Body of pancreas (tissue), 4 donors: ENCODE measurements at regions not wholly inside any gene's neighbourhood (a gene's known extent, or its start where the extent isn't known, plus 50 kb on each side); places are given as distances from the start of the nearest gene placed in this dataset.

ENCODE experiments used
- ATAC-seq: fragments of 150-250 bp; one replicate; pipeline ENCODE4 v1.9.1; 2016
- DNase-seq, 4 donors: peaks; one replicate each; pipeline ENCODE4 v3.0.0-alpha.2; 2019
- H3K27ac ChIP-seq, 4 donors: fragments of 200-600 bp; sonication (generic); 1 replicate in 3 of 4; 2 replicates in 1 of 4; pipeline versions ENCODE4 v1.5.1 to v1.6.1; 2016 to 2019; ENCODE audit warnings: mild to moderate bottlenecking in 1 of 4, mixed read lengths in 1 of 4, moderate library complexity in 1 of 4
- H3K27me3 ChIP-seq, 2 donors: fragments of 200-600 bp; sonication (generic); one replicate each; pipeline ENCODE4 v1.6.0; 2016; ENCODE audit warnings: mild to moderate bottlenecking in 1 of 2
- H3K36me3 ChIP-seq, 2 donors: fragments of 200-600 bp; sonication (generic); replicated peaks in 1 of 2; 2 replicates each; pipeline ENCODE4 v1.5.1; 2016; ENCODE audit warnings: low read depth in 2 of 2; ENCODE audit not compliant: insufficient read depth in 1 of 2
- H3K4me1 ChIP-seq: fragments of 200-600 bp; sonication (generic); one replicate; pipeline ENCODE4 v1.6.0; 2016
- H3K4me3 ChIP-seq, 2 donors: fragments of 200-600 bp; sonication (generic); 1 replicate in 1 of 2; 2 replicates in 1 of 2; pipeline ENCODE4 v1.5.1; 2016 to 2019
- H3K9me3 ChIP-seq, 3 donors: fragments of 200-600 bp; sonication (generic); 1 replicate in 2 of 3; 2 replicates in 1 of 3; pipeline ENCODE4 v1.5.1; 2016
- POLR2A ChIP-seq, 3 donors: fragments of 450-650 bp; IDR thresholded peaks; one replicate each; pipeline ENCODE4 v1.6.1; 2016; ENCODE audit warnings: antibody characterized with exemption in 3 of 3, mild to moderate bottlenecking in 2 of 3
- WGBS, 2 donors: methylation state at CpG; one replicate each; pipeline ENCODE4 v1.1.5; 2017; 5-methylcytosine and 5-hydroxymethylcytosine counted together
- intact Hi-C: fragments of 100-400 bp; cut with DNase I; formaldehyde crosslinking; loops from one replicate; pipeline ENCODE4 v1.15.1; 2023
- TF ChIP-seq, protein P1 (sequence below), 7 experiments: fragments of 450-650 bp in 4 of 7; fragments of 200-600 bp in 3 of 7; sonication (generic) in 3 of 7; IDR thresholded peaks; one replicate each; pipeline ENCODE4 v1.5.1; 2016 to 2019; ENCODE audit warnings: antibody characterized with exemption in 7 of 7

DNA sequence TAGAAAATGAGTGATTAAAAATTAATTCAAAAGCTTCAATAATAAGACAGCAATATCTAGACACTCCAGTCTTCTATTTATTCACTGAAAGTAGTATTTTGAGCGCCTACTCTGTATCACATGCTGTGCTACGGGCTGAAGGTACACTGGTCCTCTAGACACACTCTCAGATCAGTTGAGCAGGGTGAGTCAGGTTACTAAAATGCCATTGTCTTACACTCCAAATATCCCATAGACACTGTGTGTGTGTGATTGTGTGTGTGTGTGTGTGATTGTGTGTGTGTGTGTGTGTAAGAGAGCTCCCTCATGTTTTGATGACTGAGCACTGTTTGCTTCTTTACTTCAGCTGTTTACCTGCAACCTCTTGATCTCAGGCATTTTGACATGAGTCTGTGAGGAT, 342.8 kb upstream of the BOD1L1 start:
- DNase-seq = no peak
- no peaks in the 10 kb centered on the region for H3K27me3 ChIP-seq
- H3K36me3 ChIP-seq = no peaks in the 10 kb centered on the region
- no peak overlapping the region for H3K27ac ChIP-seq
- H3K4me1 ChIP-seq = no peaks in the 10 kb centered on the region
- 91 to 96% methylated on average over 2 of the region's 2 CpGs for WGBS, 2 donors
- TF ChIP-seq, protein P1, sequence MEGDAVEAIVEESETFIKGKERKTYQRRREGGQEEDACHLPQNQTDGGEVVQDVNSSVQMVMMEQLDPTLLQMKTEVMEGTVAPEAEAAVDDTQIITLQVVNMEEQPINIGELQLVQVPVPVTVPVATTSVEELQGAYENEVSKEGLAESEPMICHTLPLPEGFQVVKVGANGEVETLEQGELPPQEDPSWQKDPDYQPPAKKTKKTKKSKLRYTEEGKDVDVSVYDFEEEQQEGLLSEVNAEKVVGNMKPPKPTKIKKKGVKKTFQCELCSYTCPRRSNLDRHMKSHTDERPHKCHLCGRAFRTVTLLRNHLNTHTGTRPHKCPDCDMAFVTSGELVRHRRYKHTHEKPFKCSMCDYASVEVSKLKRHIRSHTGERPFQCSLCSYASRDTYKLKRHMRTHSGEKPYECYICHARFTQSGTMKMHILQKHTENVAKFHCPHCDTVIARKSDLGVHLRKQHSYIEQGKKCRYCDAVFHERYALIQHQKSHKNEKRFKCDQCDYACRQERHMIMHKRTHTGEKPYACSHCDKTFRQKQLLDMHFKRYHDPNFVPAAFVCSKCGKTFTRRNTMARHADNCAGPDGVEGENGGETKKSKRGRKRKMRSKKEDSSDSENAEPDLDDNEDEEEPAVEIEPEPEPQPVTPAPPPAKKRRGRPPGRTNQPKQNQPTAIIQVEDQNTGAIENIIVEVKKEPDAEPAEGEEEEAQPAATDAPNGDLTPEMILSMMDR (IDR thresholded peaks at IDR 0.05) = no peak
- TF ChIP-seq POLR2A (IDR thresholded peaks at IDR 0.05) = no peak
- H3K9me3 ChIP-seq = no peaks in the 10 kb centered on the region
- intact Hi-C loops = no loop called here
- H3K4me3 ChIP-seq = no peak overlapping the region
- no peak for ATAC-seq

DNA sequence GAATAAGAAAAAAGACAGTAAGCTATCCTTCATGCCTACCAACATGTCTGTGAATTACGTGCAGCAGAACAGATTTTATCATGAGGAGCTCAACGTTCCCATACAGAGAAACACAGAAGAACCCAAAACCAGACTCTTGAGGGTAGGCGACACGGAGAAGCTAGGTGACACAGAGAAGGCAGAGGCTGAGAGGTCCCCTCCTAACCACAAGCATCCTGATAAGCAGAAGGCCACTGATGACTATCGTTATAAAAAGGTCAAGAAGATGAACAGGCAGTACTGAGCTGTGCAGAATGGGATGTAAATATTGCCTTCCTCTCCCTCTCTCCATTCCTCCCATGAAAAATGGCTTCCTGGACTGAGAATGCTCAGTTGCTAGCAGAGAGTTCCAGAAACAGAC, 350.2 kb upstream of the BOD1L1 start:
- ATAC-seq = no peak

GRCh38 chr4:13980317-13981310, 353.1 kb upstream of the BOD1L1 start:
- H3K4me1 ChIP-seq = peaks cover 24% of the 10 kb centered on the region
- ATAC-seq (no peak), DNase-seq (no peak)
- H3K27me3 ChIP-seq = no peaks in the 10 kb centered on the region
- TF ChIP-seq, protein P1 (IDR thresholded peaks at IDR 0.05) = no peak
- no peak for TF ChIP-seq POLR2A (IDR thresholded peaks at IDR 0.05)
- no peaks in the 10 kb centered on the region for H3K9me3 ChIP-seq
- 73% methylated on average over 8 of the region's 8 CpGs for WGBS, 2 donors
- intact Hi-C loops = no loop called here
- H3K27ac ChIP-seq = no peak overlapping the region
- no peaks in the 10 kb centered on the region for H3K36me3 ChIP-seq
- H3K4me3 ChIP-seq = no peak overlapping the region

More for the DNA sequence above, 350.2 kb upstream of the BOD1L1 start:
- no peaks in the 10 kb centered on the region for H3K9me3 ChIP-seq
- no peak overlapping the region for H3K27ac ChIP-seq
- 77 to 88% methylated on average over 5 of the region's 5 CpGs for WGBS, 2 donors
- no peak overlapping the region for H3K4me3 ChIP-seq
- DNase-seq = no peak
- TF ChIP-seq POLR2A (IDR thresholded peaks at IDR 0.05) = no peak
- TF ChIP-seq, protein P1 (IDR thresholded peaks at IDR 0.05) = no peak
- intact Hi-C loops = no loop called here
- H3K36me3 ChIP-seq = no peaks in the 10 kb centered on the region
- peaks cover 2% of the 10 kb centered on the region for H3K4me1 ChIP-seq
- no peaks in the 10 kb centered on the region for H3K27me3 ChIP-seq

- Histone ChIP-seq H3K36me3 (no peaks in the 10 kb centered on the region), H3K4me3 (no peak overlapping the region), H3K4me1 (peaks cover 28% of the 10 kb centered on the region), H3K27me3 (no peaks in the 10 kb centered on the region), H3K27ac (no peak overlapping the region), H3K9me3 (no peaks in the 10 kb centered on the region)
- intact Hi-C loops = no loop called here
- WGBS, 2 donors = 69 to 81% methylated on average over 8 of the region's 8 CpGs
- no peak for DNase-seq
- TF ChIP-seq, protein P1 (IDR thresholded peaks at IDR 0.05) = no peak
- TF ChIP-seq POLR2A (IDR thresholded peaks at IDR 0.05) = no peak
- ATAC-seq = no peak
Measured at GRCh38 chr4:13981499-13981898, 354.0 kb upstream of the BOD1L1 start.
